H1 (cell line): ENCODE measurements at regions not wholly inside any gene's neighbourhood (a gene's known extent, or its start where the extent isn't known, plus 50 kb on each side); places are given as distances from the start of the nearest gene placed in this dataset.

Experiments used
- CTCF ChIA-PET: fragments of 300-600 bp; sonication (Branson Sonifier 250); formaldehyde crosslinking; loops from one replicate; lab custom pipeline; 2021; ENCODE audit not compliant: partially characterized antibody; lab: Charles Lee
- POLR2A ChIA-PET: fragments of 300-600 bp; sonication (Branson Sonifier 250); formaldehyde crosslinking; loops from one replicate; lab custom pipeline; 2021; ENCODE audit warnings: inconsistent platforms; ENCODE audit not compliant: partially characterized antibody; lab: Charles Lee
- DNase-seq, 2 experiments: peaks; one replicate each; pipeline versions ENCODE4 v3.0.0 to v3.0.0-alpha.2; 2010 to 2022; ENCODE audit warnings: low spot score in 2 of 2, low read depth in 1 of 2, mixed read lengths in 1 of 2
- FAIRE-seq: peaks from 2 replicates; lab custom pipeline; 2011; peaks lifted over from hg19 to GRCh38; lab: Jason Lieb, UNC
- H2AFZ ChIP-seq: 2 replicates; pipeline ENCODE4 v1.8.1; 2012; ENCODE audit warnings: low read length, inconsistent platforms
- H2AK5ac ChIP-seq: 2 replicates; pipeline ENCODE4 v1.6.1; 2013; ENCODE audit warnings: low read depth, low read length
- H2BK120ac ChIP-seq: replicated peaks from 2 replicates; pipeline ENCODE3; 2013; ENCODE audit warnings: low read depth, low read length, inconsistent platforms
- H2BK12ac ChIP-seq: 2 replicates; pipeline ENCODE4 v1.6.1; 2013; ENCODE audit warnings: low read depth, low read length
- H2BK15ac ChIP-seq: 2 replicates; pipeline ENCODE4 v1.6.1; 2013; ENCODE audit warnings: low read length
- H2BK20ac ChIP-seq: 2 replicates; pipeline ENCODE4 v1.6.1; 2013; ENCODE audit warnings: low read length
- H2BK5ac ChIP-seq: 2 replicates; pipeline ENCODE4 v1.6.1; 2013; ENCODE audit warnings: low read depth, low read length
- H3K14ac ChIP-seq: 2 replicates; pipeline ENCODE4 v1.6.1; 2013; ENCODE audit warnings: inconsistent platforms; ENCODE audit not compliant: insufficient read length
- H3K18ac ChIP-seq: 2 replicates; pipeline ENCODE4 v1.6.1; 2013; ENCODE audit warnings: low read length; ENCODE audit errors: extremely low read depth
- H3K23ac ChIP-seq: 2 replicates; pipeline ENCODE4 v1.6.1; 2013; ENCODE audit warnings: inconsistent platforms; ENCODE audit not compliant: insufficient read length
- H3K23me2 ChIP-seq: 2 replicates; pipeline ENCODE4 v1.6.1; 2013; ENCODE audit warnings: low read depth, low read length
- H3K27ac ChIP-seq: 2 replicates; pipeline ENCODE4 v1.6.1; 2011; ENCODE audit warnings: low read depth, low read length, inconsistent platforms
- H3K27me3 ChIP-seq, 4 experiments: replicated peaks in 1 of 4; 1 replicate in 1 of 4; 2 replicates in 3 of 4; pipeline versions ENCODE4 v1.6.1 to v1.8.1; 2011 to 2013; ENCODE audit warnings: low read length in 3 of 4, mild to moderate bottlenecking in 3 of 4, inconsistent platforms in 2 of 4, mixed read lengths in 2 of 4, moderate library complexity in 1 of 4; ENCODE audit not compliant: control insufficient read depth in 3 of 4, insufficient read depth in 3 of 4; ENCODE audit errors: extremely low read depth in 1 of 4
- H3K36me3 ChIP-seq, 4 experiments: 2 replicates each; pipeline versions ENCODE4 v1.6.1 to v1.8.1; 2011 to 2013; ENCODE audit warnings: mild to moderate bottlenecking in 4 of 4, low read length in 3 of 4, moderate library complexity in 2 of 4, control low read depth in 1 of 4, inconsistent platforms in 1 of 4; ENCODE audit not compliant: insufficient read depth in 4 of 4, control insufficient read depth in 2 of 4
- H3K4ac ChIP-seq: replicated peaks from 2 replicates; pipeline ENCODE3; 2013; ENCODE audit warnings: low read length, low read depth, mixed read lengths, inconsistent platforms; ENCODE audit not compliant: insufficient read length
- H3K4me1 ChIP-seq, 4 experiments: replicated peaks in 1 of 4; 1 replicate in 1 of 4; 2 replicates in 3 of 4; pipeline versions ENCODE4 v1.6.1 to v1.8.1; 2011 to 2013; ENCODE audit warnings: low read length in 3 of 4, inconsistent platforms in 2 of 4, mixed read lengths in 1 of 4; ENCODE audit not compliant: insufficient read depth in 4 of 4, control insufficient read depth in 3 of 4
- H3K4me2 ChIP-seq, 2 experiments: 2 replicates each; pipeline versions ENCODE4 v1.6.1 to v1.8.1; 2011 to 2013; ENCODE audit warnings: low read depth in 2 of 2, low read length in 2 of 2, control low read depth in 1 of 2, inconsistent platforms in 1 of 2, mild to moderate bottlenecking in 1 of 2; ENCODE audit not compliant: insufficient read depth in 1 of 2
- H3K4me3 ChIP-seq, 4 experiments: fragments of 200-600, 300-600 bp in 1 of 4; sonication (generic), shearing (Covaris generic), sonication (Bioruptor Twin) in 1 of 4; 2 replicates each; pipeline versions ENCODE4 v1.5.1 to v1.8.1; 2011 to 2016; ENCODE audit warnings: low read length in 4 of 4, low read depth in 3 of 4, control low read depth in 2 of 4, inconsistent platforms in 2 of 4, mild to moderate bottlenecking in 2 of 4, mixed read lengths in 1 of 4, moderate library complexity in 1 of 4; ENCODE audit not compliant: insufficient read depth in 2 of 4; ENCODE audit errors: extremely low read depth in 1 of 4
- H3K56ac ChIP-seq: replicated peaks from 2 replicates; pipeline ENCODE3; 2013; ENCODE audit warnings: low read depth, mild to moderate bottlenecking, mixed read lengths, low read length, inconsistent platforms; ENCODE audit not compliant: insufficient read length
- H3K79me1 ChIP-seq: 2 replicates; pipeline ENCODE4 v1.6.1; 2013; ENCODE audit warnings: low read depth, low read length, control low read depth
- H3K79me2 ChIP-seq, 2 experiments: 2 replicates each; pipeline versions ENCODE4 v1.6.1 to v1.8.1; 2012 to 2013; ENCODE audit warnings: low read length in 2 of 2, mild to moderate bottlenecking in 2 of 2, inconsistent platforms in 1 of 2; ENCODE audit not compliant: insufficient read depth in 2 of 2, control insufficient read depth in 1 of 2
- H3K9ac ChIP-seq, 4 experiments: replicated peaks in 1 of 4; 1 replicate in 1 of 4; 2 replicates in 3 of 4; pipeline versions ENCODE4 v1.6.1 to v1.8.1; 2011 to 2013; ENCODE audit warnings: low read depth in 3 of 4, low read length in 3 of 4, control low read depth in 2 of 4, mild to moderate bottlenecking in 2 of 4, moderate library complexity in 2 of 4, inconsistent platforms in 1 of 4; ENCODE audit errors: extremely low read depth in 1 of 4
- H3K9me3 ChIP-seq, 2 experiments: 2 replicates each; pipeline versions ENCODE4 v1.6.1 to v1.8.1; 2012 to 2013; ENCODE audit warnings: mild to moderate bottlenecking in 2 of 2, moderate library complexity in 2 of 2, control low read depth in 1 of 2, inconsistent platforms in 1 of 2, low read depth in 1 of 2, low read length in 1 of 2, mixed read lengths in 1 of 2; ENCODE audit not compliant: insufficient read depth in 2 of 2
- H4K20me1 ChIP-seq, 2 experiments: replicated peaks in 1 of 2; 2 replicates each; pipeline versions ENCODE3 to v1.8.1; 2011 to 2013; ENCODE audit warnings: inconsistent platforms in 2 of 2, low read length in 2 of 2, mild to moderate bottlenecking in 1 of 2; ENCODE audit not compliant: insufficient read depth in 2 of 2, control insufficient read depth in 1 of 2
- H4K5ac ChIP-seq: 2 replicates; pipeline ENCODE4 v1.6.1; 2013; ENCODE audit warnings: low read length, low read depth, mixed read lengths, inconsistent platforms; ENCODE audit not compliant: insufficient read length
- H4K8ac ChIP-seq: 2 replicates; pipeline ENCODE4 v1.8.0; 2013; ENCODE audit warnings: mild to moderate bottlenecking, moderate library complexity, low read length, inconsistent platforms; ENCODE audit not compliant: insufficient read depth; ENCODE audit errors: extremely low read depth
- H4K91ac ChIP-seq: replicated peaks from 2 replicates; pipeline ENCODE3; 2013; ENCODE audit warnings: low read length, mixed read lengths, inconsistent platforms; ENCODE audit not compliant: insufficient read length
- HDAC2 ChIP-seq, 2 experiments: fragments of 300-600 bp in 1 of 2; sonication (generic) in 1 of 2; IDR thresholded peaks; 2 replicates each; pipeline ENCODE4 v1.6.1; 2011 to 2012; ENCODE audit warnings: low read depth in 2 of 2, low read length in 2 of 2, mild to moderate bottlenecking in 2 of 2, moderate library complexity in 2 of 2, borderline replicate concordance in 1 of 2, inconsistent platforms in 1 of 2
- POLR2A ChIP-seq, 2 experiments: IDR thresholded peaks; 1 replicate in 1 of 2; 2 replicates in 1 of 2; pipeline ENCODE4 v1.6.1; 2011; ENCODE audit warnings: low read depth in 2 of 2, low read length in 2 of 2, mild to moderate bottlenecking in 2 of 2; ENCODE audit errors: control extremely low read depth in 1 of 2
- SP2 ChIP-seq: IDR thresholded peaks from 2 replicates; pipeline ENCODE4 v1.6.1; 2012; ENCODE audit warnings: mild to moderate bottlenecking, low read length, inconsistent platforms
- WGBS, 2 experiments: shearing (Covaris generic) in 1 of 2; methylation state at CpG; one replicate each; pipeline versions ENCODE4 v1.1.6 to v1.1.7; 2013 to 2015; ENCODE audit warnings: low lambda C conversion rate in 2 of 2, mixed read lengths in 2 of 2, inconsistent platforms in 1 of 2, low coverage in 1 of 2, missing lambda C conversion rate in 1 of 2; ENCODE audit not compliant: insufficient replicate concordance in 2 of 2, insufficient coverage in 1 of 2, insufficient read length in 1 of 2; ENCODE audit errors: extremely low coverage in 1 of 2, missing lambda C conversion rate in 1 of 2; 5-methylcytosine and 5-hydroxymethylcytosine counted together

GRCh38 chr9:21711504-21711903 lies 90.9 kb upstream of the MTAP start:
- H3K4me3 ChIP-seq = no peak overlapping the region
- no peaks in the 10 kb centered on the region for H3K79me1 ChIP-seq
- FAIRE-seq (no peak), DNase-seq (no peak)
- no peaks in the 10 kb centered on the region for H3K36me3 ChIP-seq
- no peak overlapping the region for H2BK15ac ChIP-seq
- no peak overlapping the region for H3K56ac ChIP-seq
- no peaks in the 10 kb centered on the region for H4K20me1 ChIP-seq
- no peak overlapping the region for H3K23ac ChIP-seq
- H3K27me3 ChIP-seq = no peaks in the 10 kb centered on the region; a peak in 1 of 7 replicates
- H3K4me1 ChIP-seq = no peaks in the 10 kb centered on the region
- H4K8ac ChIP-seq = no peak overlapping the region
- H4K91ac ChIP-seq = no peak overlapping the region
- 25% methylated on average over 2 of the region's 2 CpGs; no CpG with 5 or more reads in 1 of the 2 experiments for WGBS, 2 experiments
- H3K79me2 ChIP-seq = no peaks in the 10 kb centered on the region
- TF ChIP-seq HDAC2 (IDR thresholded peaks at IDR 0.05; ENCODE audit: borderline replicate concordance in 1 of 2, low read depth in 2 of 2, low read length in 2 of 2) = no peak
- no peak for TF ChIP-seq SP2
- TF ChIP-seq POLR2A (IDR thresholded peaks at IDR 0.05; ENCODE audit: control extremely low read depth in 1 of 2, low read depth in 2 of 2, low read length in 2 of 2) = no peak
- no peak overlapping the region for H3K18ac ChIP-seq
- no peak overlapping the region for H2BK120ac ChIP-seq
- H2AFZ ChIP-seq = no peak overlapping the region
- no peak overlapping the region for H2AK5ac ChIP-seq
- H3K9ac ChIP-seq = no peak overlapping the region
- no peak overlapping the region for H3K4ac ChIP-seq
- H2BK12ac ChIP-seq = no peak overlapping the region
- no peak overlapping the region for H3K27ac ChIP-seq
- no peak overlapping the region for H3K14ac ChIP-seq
- no peak overlapping the region for H2BK5ac ChIP-seq
- no peak overlapping the region for H3K4me2 ChIP-seq
- H3K9me3 ChIP-seq = no peaks in the 10 kb centered on the region
- H3K23me2 ChIP-seq = no peaks in the 10 kb centered on the region
- POLR2A ChIA-PET = no interaction called here
- H2BK20ac ChIP-seq = no peak overlapping the region
- CTCF ChIA-PET = interaction anchor here (0.8 to 1.6 kb wide), 5 partner anchors 9 to 529 kb away, joined by 3 to 5 read pairs (median 4); no protein-coding TSS in a partner anchor
- H4K5ac ChIP-seq = no peak overlapping the region
